ENCODE measurements at regions not wholly inside any gene's neighbourhood (a gene's known extent, or its start where the extent isn't known, plus 50 kb on each side); places are given as distances from the start of the nearest gene placed in this dataset.

GRCh38 chr17:12290207-12290606, 269.5 kb downstream of the MAP2K4 start:
- DNase-seq = no peak

- no peak for DNase-seq
Measured at GRCh38 chr17:12296209-12296625, 275.5 kb downstream of the MAP2K4 start.

GRCh38 chr17:12301551-12301950, 280.9 kb downstream of the MAP2K4 start:
- DNase-seq = no peak

GRCh38 chr17:12302711-12303110, 282.0 kb downstream of the MAP2K4 start:
- no peak for DNase-seq

- DNase-seq = no peak
Measured at GRCh38 chr17:12310811-12311210, 290.1 kb downstream of the MAP2K4 start.

- no peak for DNase-seq
Measured at GRCh38 chr17:12312692-12313091, 292.0 kb downstream of the MAP2K4 start.

GRCh38 chr17:12313786-12314185, 293.1 kb downstream of the MAP2K4 start:
- DNase-seq = no peak

GRCh38 chr17:12316021-12316420, 295.3 kb downstream of the MAP2K4 start:
- no peak for DNase-seq

- DNase-seq = no peak
Measured at GRCh38 chr17:12318571-12319266, 298.0 kb downstream of the MAP2K4 start.

- DNase-seq = no peak
Measured at GRCh38 chr17:12320286-12320685, 299.6 kb downstream of the MAP2K4 start.

- DNase-seq = no peak
Measured at GRCh38 chr17:12328204-12328603, 307.5 kb downstream of the MAP2K4 start.

- no peak for DNase-seq
Measured at GRCh38 chr17:12330456-12330855, 309.8 kb downstream of the MAP2K4 start.

- no peak for DNase-seq
Measured at GRCh38 chr17:12341328-12341727, 320.7 kb downstream of the MAP2K4 start.

- DNase-seq = no peak
Measured at GRCh38 chr17:12342161-12342560, 321.5 kb downstream of the MAP2K4 start.

GRCh38 chr17:12342609-12343435, 322.1 kb downstream of the MAP2K4 start:
- DNase-seq = no peak

GRCh38 chr17:12348476-12348875, 317.2 kb upstream of the MYOCD start:
- DNase-seq = no peak

GRCh38 chr17:12349297-12349696, 316.4 kb upstream of the MYOCD start:
- no peak for DNase-seq

GRCh38 chr17:12352127-12352526, 313.6 kb upstream of the MYOCD start:
- no peak for DNase-seq

GRCh38 chr17:12357600-12357999, 308.1 kb upstream of the MYOCD start:
- no peak for DNase-seq

- DNase-seq = no peak
Measured at GRCh38 chr17:12358477-12358876, 307.2 kb upstream of the MYOCD start.

- no peak for DNase-seq
Measured at GRCh38 chr17:12362853-12363455, 302.7 kb upstream of the MYOCD start.

GRCh38 chr17:12365805-12366204, 299.9 kb upstream of the MYOCD start:
- DNase-seq = no peak

GRCh38 chr17:12369065-12369464, 296.6 kb upstream of the MYOCD start:
- no peak for DNase-seq

Data from renal pelvis (tissue), 1 donor.